Activated T-helper 17 cell treated with anti-CD3 and anti-CD28 coated beads, Interleukin-2, amount 50 U/mL, for 72 hours (primary cell): ENCODE measurements at regions not wholly inside any gene's neighbourhood (a gene's known extent, or its start where the extent isn't known, plus 50 kb on each side); places are given as distances from the start of the nearest gene placed in this dataset.

Experiments
- ATAC-seq: fragments of 150-1000 bp; cut with Tn5 transposase; replicated peaks from 2 replicates; pipeline ENCODE4 v1.10.0; 2021; ENCODE audit warnings: mild to moderate bottlenecking, moderate library complexity
- H3K27ac Mint-ChIP-seq: one replicate; pipeline ENCODE4 v1.8.0; 2022; ENCODE audit warnings: mixed read lengths
- H3K27me3 Mint-ChIP-seq: one replicate; pipeline ENCODE4 v1.8.0; 2022; ENCODE audit warnings: mixed read lengths
- H3K36me3 Mint-ChIP-seq: one replicate; pipeline ENCODE4 v1.8.0; 2022; ENCODE audit warnings: low read depth, mild to moderate bottlenecking, mixed read lengths
- H3K4me1 Mint-ChIP-seq: one replicate; pipeline ENCODE4 v1.8.0; 2022; ENCODE audit warnings: mixed read lengths
- H3K4me3 Mint-ChIP-seq: one replicate; pipeline ENCODE4 v1.8.0; 2022; ENCODE audit warnings: mild to moderate bottlenecking, mixed read lengths
- H3K9me3 Mint-ChIP-seq: one replicate; pipeline ENCODE4 v1.8.0; 2022; ENCODE audit warnings: mixed read lengths

GRCh38 chr16:86918637-86919036, 340.3 kb downstream of the FOXL1 start:
- Mint-ChIP-seq H3K36me3 (no peaks in the 10 kb centered on the region), H3K4me3 (no peak overlapping the region), H3K27ac (no peak overlapping the region), H3K4me1 (no peaks in the 10 kb centered on the region), H3K27me3 (peaks cover 14% of the 10 kb centered on the region), H3K9me3 (peaks cover 3% of the 10 kb centered on the region)
- ATAC-seq, result no peak

DNA sequence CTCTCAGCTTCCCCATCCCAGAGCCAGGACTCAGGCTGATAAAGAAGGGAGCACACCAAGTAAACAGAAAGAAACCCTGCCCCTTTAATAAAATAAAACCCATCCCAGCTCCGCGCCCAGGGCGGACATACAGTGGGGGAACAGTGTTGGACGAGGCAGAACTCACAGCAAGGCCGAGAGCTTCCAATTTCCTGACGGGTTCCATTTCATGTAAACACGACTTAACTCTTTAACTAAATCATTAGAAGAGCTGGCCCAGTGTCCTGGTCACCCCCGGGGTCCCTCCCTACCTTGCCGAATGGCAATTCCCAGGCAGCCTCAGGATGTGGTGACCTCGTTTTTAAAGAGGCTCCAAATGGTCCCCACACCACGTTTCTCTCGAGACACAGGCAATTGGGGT, 340.7 kb downstream of the FOXL1 start:
- Mint-ChIP-seq H3K4me3 (no peak overlapping the region), H3K27me3 (peaks cover 17% of the 10 kb centered on the region), H3K9me3 (peaks cover 3% of the 10 kb centered on the region), H3K27ac (no peak overlapping the region), H3K4me1 (no peaks in the 10 kb centered on the region), H3K36me3 (no peaks in the 10 kb centered on the region)
- no peak for ATAC-seq

DNA sequence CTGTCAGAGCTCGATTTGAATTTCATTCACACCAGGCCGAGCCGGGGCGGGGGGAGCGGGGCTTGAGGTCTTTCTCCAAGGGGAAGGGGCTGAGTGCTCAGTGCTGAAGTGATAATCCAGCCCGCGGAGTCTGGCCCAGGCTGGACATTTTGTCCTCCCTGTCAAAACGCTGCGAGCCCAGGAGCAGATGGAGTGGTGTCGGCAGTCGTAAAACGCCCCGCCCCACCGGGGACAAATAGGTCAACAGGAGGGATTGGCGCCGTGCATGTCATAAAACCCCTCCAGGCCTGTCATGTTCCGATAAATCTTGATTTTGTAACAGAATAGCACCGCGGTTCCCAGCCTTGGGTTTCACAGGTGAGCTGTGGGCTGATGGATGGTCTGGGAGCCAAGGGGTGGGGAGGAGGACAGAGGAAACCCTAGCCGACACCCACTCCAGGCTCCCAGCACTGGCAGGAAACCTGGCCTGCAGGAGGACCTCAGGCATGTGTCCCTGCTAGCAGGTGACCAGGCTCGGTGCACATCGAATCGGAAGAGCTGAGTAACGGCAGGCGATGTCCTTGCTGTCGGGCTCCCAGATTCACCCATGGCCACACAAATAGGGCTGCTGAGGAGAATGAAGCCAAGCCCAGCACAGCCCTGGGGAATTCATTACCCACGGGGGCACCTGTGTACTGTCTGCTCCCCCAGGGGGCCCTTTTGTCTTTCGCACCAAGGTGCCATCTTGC, 341.4 kb downstream of the FOXL1 start:
- ATAC-seq, result no peak
- peaks cover 3% of the 10 kb centered on the region for H3K9me3 Mint-ChIP-seq
- no peak overlapping the region for H3K4me3 Mint-ChIP-seq
- no peak overlapping the region for H3K27ac Mint-ChIP-seq
- no peaks in the 10 kb centered on the region for H3K4me1 Mint-ChIP-seq
- no peaks in the 10 kb centered on the region for H3K36me3 Mint-ChIP-seq
- peaks cover 21% of the 10 kb centered on the region for H3K27me3 Mint-ChIP-seq

- no peaks in the 10 kb centered on the region for H3K4me1 Mint-ChIP-seq
- peaks cover 27% of the 10 kb centered on the region for H3K27me3 Mint-ChIP-seq
- ATAC-seq, result no peak
- H3K9me3 Mint-ChIP-seq, result peaks cover 3% of the 10 kb centered on the region
- no peaks in the 10 kb centered on the region for H3K36me3 Mint-ChIP-seq
- no peak overlapping the region for H3K27ac Mint-ChIP-seq
- no peak overlapping the region for H3K4me3 Mint-ChIP-seq
Measured at GRCh38 chr16:86921289-86921688, 342.9 kb downstream of the FOXL1 start.

GRCh38 chr16:86922311-86922710, 344.0 kb downstream of the FOXL1 start:
- H3K4me3 Mint-ChIP-seq, result no peak overlapping the region
- H3K4me1 Mint-ChIP-seq, result no peaks in the 10 kb centered on the region
- ATAC-seq, result no peak
- no peak overlapping the region for H3K27ac Mint-ChIP-seq
- H3K27me3 Mint-ChIP-seq, result peaks cover 27% of the 10 kb centered on the region
- peaks cover 3% of the 10 kb centered on the region for H3K9me3 Mint-ChIP-seq
- no peaks in the 10 kb centered on the region for H3K36me3 Mint-ChIP-seq

- no peak overlapping the region for H3K4me3 Mint-ChIP-seq
- peaks cover 3% of the 10 kb centered on the region for H3K9me3 Mint-ChIP-seq
- H3K4me1 Mint-ChIP-seq, result no peaks in the 10 kb centered on the region
Measured at GRCh38 chr16:86923656-86924055, 345.3 kb downstream of the FOXL1 start.

GRCh38 chr16:86924537-86924936, 346.2 kb downstream of the FOXL1 start:
- Mint-ChIP-seq H3K4me3 (no peak overlapping the region), H3K9me3 (peaks cover 3% of the 10 kb centered on the region), H3K4me1 (no peaks in the 10 kb centered on the region), H3K27ac (no peak overlapping the region), H3K27me3 (peaks cover 43% of the 10 kb centered on the region), H3K36me3 (no peaks in the 10 kb centered on the region)
- no peak for ATAC-seq

More at GRCh38 chr16:86923656-86924055, 345.3 kb downstream of the FOXL1 start:
- Mint-ChIP-seq H3K36me3 (no peaks in the 10 kb centered on the region), H3K27ac (no peak overlapping the region), H3K27me3 (peaks cover 36% of the 10 kb centered on the region)
- ATAC-seq, result no peak

GRCh38 chr16:86925067-86925791, 346.9 kb downstream of the FOXL1 start:
- Mint-ChIP-seq H3K27me3 (peaks cover 43% of the 10 kb centered on the region), H3K4me3 (no peak overlapping the region), H3K4me1 (no peaks in the 10 kb centered on the region), H3K9me3 (peaks cover 3% of the 10 kb centered on the region), H3K36me3 (no peaks in the 10 kb centered on the region), H3K27ac (no peak overlapping the region)
- ATAC-seq, result no peak

DNA sequence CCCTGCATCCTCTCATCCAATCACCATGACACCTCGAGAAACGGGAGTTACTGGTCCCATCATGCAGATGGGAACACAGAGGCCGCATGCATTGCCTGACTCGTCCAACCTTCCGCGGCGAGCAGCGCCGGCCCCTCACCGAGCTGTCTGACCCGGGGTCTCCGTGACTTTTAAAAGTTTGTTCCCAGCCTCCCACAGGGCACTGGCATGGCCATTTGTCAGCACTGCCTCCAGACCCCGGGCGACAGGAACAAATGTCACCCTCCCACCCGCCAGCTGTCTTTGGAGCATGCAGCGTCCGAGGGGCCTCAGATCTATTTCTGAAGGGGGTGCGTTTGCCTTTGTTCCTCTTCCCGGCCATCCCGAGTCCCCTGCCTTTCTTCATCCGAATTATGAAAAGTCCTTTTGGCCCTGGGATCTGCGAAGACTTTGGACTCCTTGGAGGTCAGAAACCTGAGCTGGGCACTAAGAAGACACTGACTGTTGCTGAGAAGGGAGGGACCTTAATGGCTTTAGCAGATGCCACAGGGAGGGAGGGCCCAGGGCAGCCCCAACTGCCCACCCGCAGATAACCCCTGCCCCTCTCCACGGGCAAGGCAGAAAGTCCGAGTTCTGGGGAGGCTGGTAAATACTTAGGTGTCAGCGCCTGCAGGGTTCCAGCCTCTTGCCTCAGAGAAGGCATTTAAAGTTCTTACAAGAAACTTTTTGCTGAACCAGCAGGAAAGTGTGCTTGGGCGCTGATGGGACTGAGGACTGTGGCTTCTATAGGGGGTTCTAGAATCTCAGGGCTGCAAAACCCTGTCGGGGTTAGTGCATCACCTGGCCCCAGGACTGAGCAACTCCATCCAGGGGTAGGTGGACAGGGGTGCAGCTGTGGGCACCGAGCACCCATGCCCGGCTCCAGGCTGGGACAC, 348.1 kb downstream of the FOXL1 start:
- Mint-ChIP-seq H3K9me3 (peaks cover 3% of the 10 kb centered on the region), H3K27ac (no peak overlapping the region), H3K36me3 (no peaks in the 10 kb centered on the region), H3K27me3 (peaks cover 43% of the 10 kb centered on the region), H3K4me1 (no peaks in the 10 kb centered on the region), H3K4me3 (no peak overlapping the region)
- no peak for ATAC-seq

GRCh38 chr16:86927699-86928098, 349.4 kb downstream of the FOXL1 start:
- Mint-ChIP-seq H3K9me3 (no peaks in the 10 kb centered on the region), H3K4me1 (no peaks in the 10 kb centered on the region), H3K4me3 (no peak overlapping the region), H3K27me3 (peaks cover 37% of the 10 kb centered on the region), H3K27ac (no peak overlapping the region), H3K36me3 (no peaks in the 10 kb centered on the region)
- no peak for ATAC-seq

- Mint-ChIP-seq H3K9me3 (no peaks in the 10 kb centered on the region), H3K36me3 (no peaks in the 10 kb centered on the region), H3K27me3 (peaks cover 35% of the 10 kb centered on the region), H3K4me1 (no peaks in the 10 kb centered on the region), H3K4me3 (no peak overlapping the region), H3K27ac (no peak overlapping the region)
- no peak for ATAC-seq
Measured at GRCh38 chr16:86928523-86929011, 350.2 kb downstream of the FOXL1 start.

GRCh38 chr16:86929057-86929871, 350.9 kb downstream of the FOXL1 start:
- peaks cover 31% of the 10 kb centered on the region for H3K27me3 Mint-ChIP-seq
- ATAC-seq, result no peak
- H3K27ac Mint-ChIP-seq, result no peak overlapping the region
- H3K9me3 Mint-ChIP-seq, result no peaks in the 10 kb centered on the region
- no peak overlapping the region for H3K4me3 Mint-ChIP-seq
- no peaks in the 10 kb centered on the region for H3K36me3 Mint-ChIP-seq
- no peaks in the 10 kb centered on the region for H3K4me1 Mint-ChIP-seq

DNA sequence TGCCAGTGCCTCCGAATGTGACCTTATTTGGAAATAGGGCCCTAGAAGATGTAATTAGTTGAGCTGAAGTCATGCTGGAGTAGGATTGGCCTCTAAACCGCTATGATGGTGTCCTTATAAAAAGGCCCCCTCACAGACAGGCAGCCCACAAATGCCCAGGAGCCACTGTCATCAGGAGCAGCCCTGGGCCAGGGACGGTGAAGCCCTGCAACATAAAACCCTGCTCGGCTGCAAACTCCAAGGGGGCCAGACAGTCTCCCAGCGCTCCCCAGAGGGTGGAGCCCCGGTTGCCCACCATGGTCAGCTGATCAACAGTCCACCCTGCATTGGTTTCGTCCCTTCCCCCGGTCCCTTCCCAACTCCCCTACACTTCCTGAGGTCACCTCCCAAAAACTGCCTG, 351.7 kb downstream of the FOXL1 start:
- Mint-ChIP-seq H3K27me3 (peaks cover 30% of the 10 kb centered on the region), H3K4me1 (no peaks in the 10 kb centered on the region), H3K9me3 (no peaks in the 10 kb centered on the region), H3K27ac (no peak overlapping the region), H3K36me3 (no peaks in the 10 kb centered on the region), H3K4me3 (no peak overlapping the region)
- ATAC-seq, result no peak
